Liver (tissue), 8 donors: ENCODE measurements at regions not wholly inside any gene's neighbourhood (a gene's known extent, or its start where the extent isn't known, plus 50 kb on each side); places are given as distances from the start of the nearest gene placed in this dataset.

Experiments
- DNase-seq: peaks from one replicate; pipeline ENCODE4 v3.0.0-alpha.2; 2017; ENCODE audit warnings: low spot score
- H3K27ac ChIP-seq, 2 donors: one replicate each; pipeline ENCODE4 v1.7.0; 2013; ENCODE audit warnings: inconsistent platforms in 2 of 2, low read length in 2 of 2, control low read depth in 1 of 2, low read depth in 1 of 2, mild to moderate bottlenecking in 1 of 2
- H3K27me3 ChIP-seq, 4 donors: one replicate each; pipeline versions ENCODE4 v1.6.1 to v1.7.0; 2013; ENCODE audit warnings: low read length in 3 of 4, inconsistent platforms in 1 of 4, mild to moderate bottlenecking in 1 of 4, moderate library complexity in 1 of 4; ENCODE audit not compliant: control insufficient read depth in 4 of 4, insufficient read depth in 4 of 4
- H3K36me3 ChIP-seq, 4 donors: one replicate each; pipeline versions ENCODE4 v1.6.1 to v1.7.0; 2013; ENCODE audit warnings: low read length in 3 of 4, mild to moderate bottlenecking in 3 of 4, low read depth in 1 of 4, moderate library complexity in 1 of 4; ENCODE audit not compliant: control insufficient read depth in 4 of 4, insufficient read depth in 3 of 4
- H3K4me1 ChIP-seq, 4 donors: one replicate each; pipeline versions ENCODE4 v1.6.1 to v1.7.0; 2013; ENCODE audit warnings: low read length in 3 of 4, mild to moderate bottlenecking in 3 of 4, moderate library complexity in 1 of 4; ENCODE audit not compliant: control insufficient read depth in 4 of 4, insufficient read depth in 4 of 4
- H3K4me3 ChIP-seq, 3 donors: one replicate each; pipeline versions ENCODE4 v1.6.1 to v1.7.0; 2013; ENCODE audit warnings: low read length in 3 of 3, control low read depth in 1 of 3, low read depth in 1 of 3, mild to moderate bottlenecking in 1 of 3
- H3K9ac ChIP-seq, 2 donors: one replicate each; pipeline ENCODE4 v1.7.0; 2013; ENCODE audit warnings: low read length in 2 of 2, mild to moderate bottlenecking in 2 of 2, moderate library complexity in 2 of 2, control low read depth in 1 of 2, low read depth in 1 of 2
- H3K9me3 ChIP-seq, 4 donors: one replicate each; pipeline versions ENCODE4 v1.6.1 to v1.7.0; 2013; ENCODE audit warnings: low read length in 3 of 4; ENCODE audit not compliant: control insufficient read depth in 4 of 4
- ATF3 ChIP-seq: IDR thresholded peaks from 2 replicates; pipeline ENCODE4 v1.6.1; 2016; ENCODE audit warnings: antibody characterized with exemption
- EGR1 ChIP-seq, 2 donors: IDR thresholded peaks; 2 replicates each; pipeline ENCODE4 v1.6.1; 2016 to 2018; ENCODE audit warnings: antibody characterized with exemption in 2 of 2, low read depth in 2 of 2
- FOXA1 ChIP-seq: IDR thresholded peaks from 2 replicates; pipeline ENCODE4 v1.6.1; 2016; ENCODE audit warnings: antibody characterized with exemption
- FOXA2 ChIP-seq: IDR thresholded peaks from 2 replicates; pipeline ENCODE4 v1.6.1; 2016; ENCODE audit warnings: antibody characterized with exemption
- GABPA ChIP-seq, 2 donors: IDR thresholded peaks in 1 of 2; conservative IDR thresholded peaks in 1 of 2; 2 replicates each; pipeline ENCODE4 v1.6.1; 2016; ENCODE audit warnings: antibody characterized with exemption in 2 of 2, mild to moderate bottlenecking in 1 of 2, moderate library complexity in 1 of 2
- HNF4A ChIP-seq, 2 donors: conservative IDR thresholded peaks; 2 replicates each; pipeline ENCODE4 v1.6.1; 2016; ENCODE audit warnings: antibody characterized with exemption in 2 of 2, mild to moderate bottlenecking in 2 of 2
- HNF4G ChIP-seq: IDR thresholded peaks from 2 replicates; pipeline ENCODE4 v1.6.1; 2016; ENCODE audit warnings: antibody characterized with exemption
- JUND ChIP-seq, 2 donors: IDR thresholded peaks; 2 replicates each; pipeline ENCODE4 v1.6.1; 2016; ENCODE audit warnings: antibody characterized with exemption in 2 of 2
- NR2F2 ChIP-seq: IDR thresholded peaks from 2 replicates; pipeline ENCODE4 v1.6.1; 2016; ENCODE audit warnings: antibody characterized with exemption
- RAD21 ChIP-seq, 2 donors: IDR thresholded peaks; 2 replicates each; pipeline ENCODE4 v1.6.1; 2016; ENCODE audit warnings: antibody characterized with exemption in 2 of 2, mild to moderate bottlenecking in 2 of 2
- REST ChIP-seq: IDR thresholded peaks from 2 replicates; pipeline ENCODE4 v1.6.1; 2016; ENCODE audit warnings: antibody characterized with exemption, mild to moderate bottlenecking
- RXRA ChIP-seq, 2 donors: IDR thresholded peaks; 2 replicates each; pipeline ENCODE4 v1.6.1; 2017 to 2018; ENCODE audit warnings: antibody characterized with exemption in 2 of 2, mild to moderate bottlenecking in 1 of 2
- SP1 ChIP-seq: IDR thresholded peaks from 2 replicates; pipeline ENCODE4 v1.6.1; 2018; ENCODE audit warnings: antibody characterized with exemption, mild to moderate bottlenecking
- TAF1 ChIP-seq: conservative IDR thresholded peaks from 2 replicates; pipeline ENCODE4 v1.6.1; 2016; ENCODE audit warnings: antibody characterized with exemption, mild to moderate bottlenecking
- YY1 ChIP-seq: IDR thresholded peaks from 2 replicates; pipeline ENCODE4 v1.6.1; 2016; ENCODE audit warnings: antibody characterized with exemption, mild to moderate bottlenecking
- WGBS: extraction: QIAGEN DNeasy Blood & Tissue Kit; methylation state at CpG from one replicate; pipeline ENCODE4 v1.1.7; 2013; 5-methylcytosine and 5-hydroxymethylcytosine counted together
- TF ChIP-seq, protein P1 (sequence below): IDR thresholded peaks from 2 replicates; pipeline ENCODE4 v1.6.1; 2016; ENCODE audit warnings: antibody characterized with exemption
- TF ChIP-seq, protein P2 (sequence below): IDR thresholded peaks from 2 replicates; pipeline ENCODE4 v1.6.1; 2016; ENCODE audit warnings: antibody characterized with exemption
- TF ChIP-seq, protein P3 (sequence below): fragments of 150-350 bp; IDR thresholded peaks from 2 replicates; pipeline ENCODE4 v1.5.1; 2017; ENCODE audit warnings: improper control_type of control experiment, low read depth, low read length; ENCODE audit not compliant: missing input control
- donor health status: healthy.
- donor health status: healthy.
- donor health status: healthy.
- donor health status: healthy.
- donor health status: healthy.

DNA sequence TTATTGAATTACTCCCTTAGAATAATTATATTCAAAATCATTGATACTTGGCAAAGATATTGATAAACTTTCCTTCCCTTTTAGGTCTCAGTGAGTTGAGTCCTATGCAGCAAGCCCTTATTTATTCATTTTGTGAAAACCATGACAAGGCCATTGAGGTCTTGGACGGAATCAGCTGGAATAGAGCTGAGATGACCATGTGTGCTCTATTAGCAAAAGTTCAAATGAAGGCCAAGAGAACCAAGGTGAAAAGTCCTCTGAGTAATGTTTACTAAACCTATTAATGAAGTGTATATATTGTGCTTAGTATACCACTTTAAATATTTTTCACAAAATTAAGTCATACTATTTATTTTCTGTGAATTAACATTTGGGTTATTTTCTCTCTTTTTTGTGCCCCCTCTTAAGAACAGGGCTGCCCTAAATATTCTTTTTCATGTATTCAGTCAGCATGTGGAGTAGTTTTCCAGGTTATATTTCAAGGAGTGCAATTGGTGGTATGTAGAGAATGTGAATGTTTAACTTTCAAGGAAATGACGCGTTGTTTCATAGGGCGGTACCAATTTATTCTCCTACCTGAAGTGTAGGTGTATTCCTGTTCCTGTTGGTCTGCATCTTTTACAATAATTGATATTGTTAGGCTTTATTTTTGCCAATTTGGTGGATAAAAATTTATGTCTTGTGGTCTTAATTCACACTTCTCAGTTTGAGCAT lies 201.4 kb downstream of the TTC6 start (continued):
- TF ChIP-seq, protein P1, sequence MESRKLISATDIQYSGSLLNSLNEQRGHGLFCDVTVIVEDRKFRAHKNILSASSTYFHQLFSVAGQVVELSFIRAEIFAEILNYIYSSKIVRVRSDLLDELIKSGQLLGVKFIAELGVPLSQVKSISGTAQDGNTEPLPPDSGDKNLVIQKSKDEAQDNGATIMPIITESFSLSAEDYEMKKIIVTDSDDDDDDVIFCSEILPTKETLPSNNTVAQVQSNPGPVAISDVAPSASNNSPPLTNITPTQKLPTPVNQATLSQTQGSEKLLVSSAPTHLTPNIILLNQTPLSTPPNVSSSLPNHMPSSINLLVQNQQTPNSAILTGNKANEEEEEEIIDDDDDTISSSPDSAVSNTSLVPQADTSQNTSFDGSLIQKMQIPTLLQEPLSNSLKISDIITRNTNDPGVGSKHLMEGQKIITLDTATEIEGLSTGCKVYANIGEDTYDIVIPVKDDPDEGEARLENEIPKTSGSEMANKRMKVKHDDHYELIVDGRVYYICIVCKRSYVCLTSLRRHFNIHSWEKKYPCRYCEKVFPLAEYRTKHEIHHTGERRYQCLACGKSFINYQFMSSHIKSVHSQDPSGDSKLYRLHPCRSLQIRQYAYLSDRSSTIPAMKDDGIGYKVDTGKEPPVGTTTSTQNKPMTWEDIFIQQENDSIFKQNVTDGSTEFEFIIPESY: no peak
- no peak for TF ChIP-seq RXRA (IDR thresholded peaks at IDR 0.05)
- no peak for TF ChIP-seq GABPA (IDR thresholded peaks at IDR 0.05 in 1 of 2, conservative IDR thresholded peaks at IDR 0.05 in 1 of 2)

- H3K9ac ChIP-seq: no peak overlapping the region
- H3K4me1 ChIP-seq: no peaks in the 10 kb centered on the region
- 54% methylated on average over 1 of the region's 1 CpG for WGBS
- TF ChIP-seq, protein P2, sequence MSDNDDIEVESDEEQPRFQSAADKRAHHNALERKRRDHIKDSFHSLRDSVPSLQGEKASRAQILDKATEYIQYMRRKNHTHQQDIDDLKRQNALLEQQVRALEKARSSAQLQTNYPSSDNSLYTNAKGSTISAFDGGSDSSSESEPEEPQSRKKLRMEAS: no peak
- TF ChIP-seq, protein P3, sequence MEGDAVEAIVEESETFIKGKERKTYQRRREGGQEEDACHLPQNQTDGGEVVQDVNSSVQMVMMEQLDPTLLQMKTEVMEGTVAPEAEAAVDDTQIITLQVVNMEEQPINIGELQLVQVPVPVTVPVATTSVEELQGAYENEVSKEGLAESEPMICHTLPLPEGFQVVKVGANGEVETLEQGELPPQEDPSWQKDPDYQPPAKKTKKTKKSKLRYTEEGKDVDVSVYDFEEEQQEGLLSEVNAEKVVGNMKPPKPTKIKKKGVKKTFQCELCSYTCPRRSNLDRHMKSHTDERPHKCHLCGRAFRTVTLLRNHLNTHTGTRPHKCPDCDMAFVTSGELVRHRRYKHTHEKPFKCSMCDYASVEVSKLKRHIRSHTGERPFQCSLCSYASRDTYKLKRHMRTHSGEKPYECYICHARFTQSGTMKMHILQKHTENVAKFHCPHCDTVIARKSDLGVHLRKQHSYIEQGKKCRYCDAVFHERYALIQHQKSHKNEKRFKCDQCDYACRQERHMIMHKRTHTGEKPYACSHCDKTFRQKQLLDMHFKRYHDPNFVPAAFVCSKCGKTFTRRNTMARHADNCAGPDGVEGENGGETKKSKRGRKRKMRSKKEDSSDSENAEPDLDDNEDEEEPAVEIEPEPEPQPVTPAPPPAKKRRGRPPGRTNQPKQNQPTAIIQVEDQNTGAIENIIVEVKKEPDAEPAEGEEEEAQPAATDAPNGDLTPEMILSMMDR: no peak
- TF ChIP-seq HNF4G (no peak), RXRA (IDR thresholded peaks at IDR 0.05) (no peak), REST (no peak), ATF3 (no peak), TAF1 (no peak), EGR1 (IDR thresholded peaks at IDR 0.05; ENCODE audit: low read depth in 2 of 2) (no peak), FOXA1 (no peak), JUND (IDR thresholded peaks at IDR 0.05) (no peak), NR2F2 (no peak), FOXA2 (no peak), RAD21 (IDR thresholded peaks at IDR 0.05) (no peak), SP1 (no peak), YY1 (no peak), GABPA (IDR thresholded peaks at IDR 0.05 in 1 of 2, conservative IDR thresholded peaks at IDR 0.05 in 1 of 2) (no peak), HNF4A (conservative IDR thresholded peaks at IDR 0.05) (no peak)
- TF ChIP-seq, protein P1: no peak
- H3K9me3 ChIP-seq: no peaks in the 10 kb centered on the region
- no peak for DNase-seq
- no peak overlapping the region for H3K27ac ChIP-seq
- no peak overlapping the region for H3K4me3 ChIP-seq
- H3K36me3 ChIP-seq: no peaks in the 10 kb centered on the region
- H3K27me3 ChIP-seq: no peaks in the 10 kb centered on the region
Observed at GRCh38 chr14:37797675-37798074, 202.2 kb downstream of the TTC6 start.
